ENCODE measurements at regions not wholly inside any gene's neighbourhood (a gene's known extent, or its start where the extent isn't known, plus 50 kb on each side); places are given as distances from the start of the nearest gene placed in this dataset.

DNA sequence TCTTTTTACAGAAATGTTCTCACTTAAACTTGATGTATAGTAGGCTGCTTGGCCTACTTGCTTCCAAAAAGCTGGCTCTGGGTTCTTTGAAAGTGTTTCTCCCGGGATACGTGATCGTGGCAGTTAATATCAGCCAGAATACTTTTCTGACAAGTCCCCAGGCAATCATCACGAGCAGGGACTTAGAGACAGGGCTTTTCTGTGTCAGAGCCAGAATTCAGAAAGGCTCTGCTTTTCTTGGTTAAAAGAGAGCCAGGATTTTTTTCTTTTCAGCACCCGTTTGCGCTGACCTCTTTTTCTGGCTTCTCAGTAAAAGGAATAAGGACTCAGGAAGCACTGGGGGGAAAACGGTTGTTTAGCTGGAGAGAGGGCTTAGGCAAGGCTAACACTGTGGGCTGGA is 57.8 kb upstream of the ARHGAP5 start:
- no peaks in the 10 kb centered on the region for H3K9me3 ChIP-seq

GRCh38 chr14:32020882-32021281 is 56.2 kb upstream of the ARHGAP5 start:
- no peak for TF ChIP-seq POLR2AphosphoS5 (IDR thresholded peaks at IDR 0.05)
- no peak for TF ChIP-seq CTCF (IDR thresholded peaks at IDR 0.05)
- TF ChIP-seq POLR2A (IDR thresholded peaks at IDR 0.05) = no peak
- WGBS, 2 donors = 91 to 94% methylated on average over 4 of the region's 4 CpGs
- no peak overlapping the region for H3K27ac ChIP-seq

More for the DNA sequence above, 57.8 kb upstream of the ARHGAP5 start:
- no peaks in the 10 kb centered on the region for H3K27me3 ChIP-seq
- no peak overlapping the region for H3K4me3 ChIP-seq
- intact Hi-C loops (cut with DNase I) = no loop called here
- TF ChIP-seq CTCF (IDR thresholded peaks at IDR 0.05) (no peak), POLR2AphosphoS5 (IDR thresholded peaks at IDR 0.05) (no peak), POLR2A (IDR thresholded peaks at IDR 0.05) (no peak), EP300 (IDR thresholded peaks at IDR 0.05) (no peak)
- WGBS, 2 donors = 82 to 85% methylated on average over 7 of the region's 7 CpGs
- H3K27ac ChIP-seq = peak overlapping the region in 2 of 4 donors; percentile 5 to 21
- H3K36me3 ChIP-seq = no peaks in the 10 kb centered on the region
- H3K4me1 ChIP-seq = peaks cover 0 to 10% (median 4%) of the 10 kb centered on the region in 4 donors
- no peak for DNase-seq

GRCh38 chr14:32021341-32021740 is 55.8 kb upstream of the ARHGAP5 start:
- 95% methylated on average over 3 of the region's 3 CpGs for WGBS, 2 donors
- H3K4me3 ChIP-seq = no peak overlapping the region
- H3K27me3 ChIP-seq = no peaks in the 10 kb centered on the region
- no peak for DNase-seq
- TF ChIP-seq EP300 (IDR thresholded peaks at IDR 0.05) (no peak), POLR2AphosphoS5 (IDR thresholded peaks at IDR 0.05) (no peak)
- H3K36me3 ChIP-seq = no peaks in the 10 kb centered on the region
- peaks cover 0 to 10% (median 4%) of the 10 kb centered on the region in 4 donors for H3K4me1 ChIP-seq
- intact Hi-C loops (cut with DNase I) = no loop called here
- H3K27ac ChIP-seq = no peak overlapping the region
- no peaks in the 10 kb centered on the region for H3K9me3 ChIP-seq

More at GRCh38 chr14:32020882-32021281, 56.2 kb upstream of the ARHGAP5 start:
- H3K36me3 ChIP-seq = no peaks in the 10 kb centered on the region
- H3K9me3 ChIP-seq = no peaks in the 10 kb centered on the region
- no peak for DNase-seq
- peaks cover 0 to 10% (median 4%) of the 10 kb centered on the region in 4 donors for H3K4me1 ChIP-seq
- H3K4me3 ChIP-seq = no peak overlapping the region
- no peaks in the 10 kb centered on the region for H3K27me3 ChIP-seq
- intact Hi-C loops (cut with DNase I) = no loop called here

DNA sequence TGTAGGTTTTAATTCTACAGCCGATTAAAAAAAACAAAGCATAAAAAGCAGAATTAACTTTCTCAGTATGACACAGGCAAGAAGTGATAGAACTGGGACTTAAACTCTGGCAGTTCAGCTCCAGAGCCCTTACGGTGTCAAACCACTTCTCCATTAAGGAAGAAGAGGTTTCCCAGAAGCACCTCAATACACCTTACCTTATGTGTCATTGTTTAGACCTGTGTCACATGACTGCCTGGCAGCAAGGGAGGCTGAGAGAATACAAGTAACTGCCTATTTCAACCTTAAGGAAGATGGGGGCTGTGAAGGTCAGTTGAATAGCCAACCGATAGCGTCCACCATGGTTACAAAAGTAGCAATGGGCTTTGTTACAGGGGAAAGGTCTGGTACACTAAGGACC is 54.6 kb upstream of the ARHGAP5 start:
- WGBS, 2 donors = 95 to 97% methylated on average over 4 of the region's 4 CpGs
- H3K4me1 ChIP-seq = peaks cover 0 to 10% (median 4%) of the 10 kb centered on the region in 4 donors
- no peaks in the 10 kb centered on the region for H3K9me3 ChIP-seq
- H3K27me3 ChIP-seq = no peaks in the 10 kb centered on the region
- H3K4me3 ChIP-seq = no peak overlapping the region
- no peak for DNase-seq
- no peak for TF ChIP-seq CTCF (IDR thresholded peaks at IDR 0.05)
- H3K36me3 ChIP-seq = no peaks in the 10 kb centered on the region
- intact Hi-C loops (cut with DNase I) = no loop called here
- H3K27ac ChIP-seq = no peak overlapping the region

- Histone ChIP-seq H3K36me3 (no peaks in the 10 kb centered on the region), H3K9me3 (no peaks in the 10 kb centered on the region), H3K27me3 (no peaks in the 10 kb centered on the region), H3K27ac (peak overlapping the region in 1 of 4 donors; percentile 23), H3K4me3 (no peak overlapping the region), H3K4me1 (peaks cover 0 to 10% (median 4%) of the 10 kb centered on the region in 4 donors)
- DNase-seq = no peak
- WGBS, 2 donors = 87 to 88% methylated on average over 3 of the region's 3 CpGs
- intact Hi-C loops (cut with DNase I) = no loop called here
- TF ChIP-seq EP300 (IDR thresholded peaks at IDR 0.05) = peak in 2 of 4 donors; percentile 39 to 49
- no peak for TF ChIP-seq POLR2A (IDR thresholded peaks at IDR 0.05)
- peak; percentile 30 to 53 (median 48) for TF ChIP-seq POLR2AphosphoS5 (IDR thresholded peaks at IDR 0.05)
- TF ChIP-seq CTCF (IDR thresholded peaks at IDR 0.05) = no peak
Observed at GRCh38 chr14:32022938-32023466, 54.1 kb upstream of the ARHGAP5 start.
